ENCODE measurements at regions not wholly inside any gene's neighbourhood (a gene's known extent, or its start where the extent isn't known, plus 50 kb on each side); places are given as distances from the start of the nearest gene placed in this dataset.

GRCh38 chr2:8296306-8296705 is 385.6 kb upstream of the ID2 start:
- no peak for TF ChIP-seq POLR2A (IDR thresholded peaks at IDR 0.05; ENCODE audit: low read depth, low read length)
- no peak for TF ChIP-seq POLR2AphosphoS5 (IDR thresholded peaks at IDR 0.05; ENCODE audit: low read depth, low read length)
- no peak for TF ChIP-seq TAF1 (IDR thresholded peaks at IDR 0.05; ENCODE audit: low read depth, low read length)
- TF ChIP-seq SPI1 (IDR thresholded peaks at IDR 0.05; ENCODE audit: low read depth, low read length): no peak
- TF ChIP-seq PAX5 (IDR thresholded peaks at IDR 0.05; ENCODE audit: insufficient read depth, low read length, severe bottlenecking): no peak
- no peak for TF ChIP-seq POU2F2 (IDR thresholded peaks at IDR 0.05; ENCODE audit: low read depth, low read length)

Measured in GM12891 (cell line).